GM18868 (cell line): ENCODE measurements at regions not wholly inside any gene's neighbourhood (a gene's known extent, or its start where the extent isn't known, plus 50 kb on each side); places are given as distances from the start of the nearest gene placed in this dataset.
"Not testable (repeated sequence)": the region's sequence is repeated elsewhere in the genome, so short reads cannot be mapped to it uniquely, and the experiment has no call there.

ENCODE experiments used
- ATAC-seq: cut with Tn5 transposase; IDR thresholded peaks from one replicate; pipeline ENCODE4 v1.9.1; 2021; ENCODE audit warnings: mild to moderate bottlenecking, moderate library complexity; ENCODE audit not compliant: unreplicated experiment

- ATAC-seq, result no peak
Observed at GRCh38 chr11:92045301-92045700, 179.3 kb upstream of the FAT3 start.

GRCh38 chr11:92035488-92035887 is 189.1 kb upstream of the FAT3 start:
- no peak for ATAC-seq

- not testable (repeated sequence) for ATAC-seq
Observed at GRCh38 chr11:92027136-92027535, 197.5 kb upstream of the FAT3 start.

- ATAC-seq, result no peak
Observed at GRCh38 chr11:92026664-92027063, 198.0 kb upstream of the FAT3 start.

GRCh38 chr11:92024788-92025187 is 199.8 kb upstream of the FAT3 start:
- ATAC-seq, result no peak

- no peak for ATAC-seq
Observed at GRCh38 chr11:92022499-92022898, 202.1 kb upstream of the FAT3 start.

- no peak for ATAC-seq
Observed at GRCh38 chr11:92018332-92018731, 206.3 kb upstream of the FAT3 start.

- ATAC-seq, result no peak
Observed at GRCh38 chr11:92008249-92008648, 216.4 kb upstream of the FAT3 start.

GRCh38 chr11:92002568-92002967 is 222.1 kb upstream of the FAT3 start:
- ATAC-seq, result no peak

- no peak for ATAC-seq
Observed at GRCh38 chr11:91998481-91998880, 226.1 kb upstream of the FAT3 start.

- ATAC-seq, result no peak
Observed at GRCh38 chr11:91997226-91997625, 227.4 kb upstream of the FAT3 start.

GRCh38 chr11:91996526-91996925 is 228.1 kb upstream of the FAT3 start:
- no peak for ATAC-seq

GRCh38 chr11:91988443-91988842 is 236.2 kb upstream of the FAT3 start:
- not testable (repeated sequence) for ATAC-seq

- ATAC-seq, result no peak
Observed at GRCh38 chr11:91986218-91986617, 238.4 kb upstream of the FAT3 start.

- ATAC-seq, result no peak
Observed at GRCh38 chr11:91984033-91984584, 240.5 kb upstream of the FAT3 start.

GRCh38 chr11:91981995-91982394 is 242.6 kb upstream of the FAT3 start:
- no peak for ATAC-seq

GRCh38 chr11:91979775-91980174 is 244.8 kb upstream of the FAT3 start:
- ATAC-seq, result no peak

- no peak for ATAC-seq
Observed at GRCh38 chr11:91978747-91979146, 245.9 kb upstream of the FAT3 start.

GRCh38 chr11:91972665-91973266 is 251.9 kb upstream of the FAT3 start:
- no peak for ATAC-seq

- ATAC-seq, result no peak
Observed at GRCh38 chr11:91970624-91971023, 254.0 kb upstream of the FAT3 start.

GRCh38 chr11:91969486-91969885 is 255.1 kb upstream of the FAT3 start:
- ATAC-seq, result no peak

- ATAC-seq, result no peak
Observed at GRCh38 chr11:91967691-91968045, 256.9 kb upstream of the FAT3 start.

- no peak for ATAC-seq
Observed at GRCh38 chr11:91967026-91967690, 257.5 kb upstream of the FAT3 start.
